IMR-90 (cell line): ENCODE measurements at regions not wholly inside any gene's neighbourhood (a gene's known extent, or its start where the extent isn't known, plus 50 kb on each side); places are given as distances from the start of the nearest gene placed in this dataset.

Experiments
- BHLHE40 ChIP-seq: fragments of 150-350 bp; IDR thresholded peaks from 2 replicates; pipeline ENCODE4 v1.6.1; 2016; ENCODE audit warnings: mild to moderate bottlenecking, low read depth, low read length
- CEBPB ChIP-seq: IDR thresholded peaks from 2 replicates; pipeline ENCODE4 v1.6.1; 2012; ENCODE audit warnings: low read depth, low read length, improper control_type of control experiment
- CHD1 ChIP-seq: IDR thresholded peaks from 2 replicates; pipeline ENCODE4 v1.6.1; 2012; ENCODE audit warnings: low read depth, low read length, improper control_type of control experiment
- CTCF ChIP-seq: conservative IDR thresholded peaks from 2 replicates; pipeline ENCODE4 v1.5.1; 2012; ENCODE audit warnings: mild to moderate bottlenecking, low read depth, low read length, improper control_type of control experiment
- ELK1 ChIP-seq: fragments of 150-350 bp; IDR thresholded peaks from 2 replicates; pipeline ENCODE4 v1.6.1; 2016; ENCODE audit warnings: low read depth, mild to moderate bottlenecking, low read length, moderate library complexity, borderline replicate concordance
- MAFK ChIP-seq: IDR thresholded peaks from 2 replicates; pipeline ENCODE4 v1.6.1; 2012; ENCODE audit warnings: low read depth, low read length, improper control_type of control experiment
- MAZ ChIP-seq: IDR thresholded peaks from 2 replicates; pipeline ENCODE4 v1.6.1; 2012; ENCODE audit warnings: low read depth, mild to moderate bottlenecking, low read length, improper control_type of control experiment, moderate library complexity, borderline replicate concordance
- POLR2A ChIP-seq: IDR thresholded peaks from 2 replicates; pipeline ENCODE4 v1.6.1; 2012; ENCODE audit warnings: mild to moderate bottlenecking, low read depth, low read length
- RAD21 ChIP-seq: IDR thresholded peaks from 2 replicates; pipeline ENCODE4 v1.6.1; 2012; ENCODE audit warnings: low read length, improper control_type of control experiment
- RCOR1 ChIP-seq: IDR thresholded peaks from 2 replicates; pipeline ENCODE4 v1.6.1; 2012; ENCODE audit warnings: mild to moderate bottlenecking, low read length, improper control_type of control experiment; ENCODE audit not compliant: insufficient replicate concordance
- RFX5 ChIP-seq: IDR thresholded peaks from 2 replicates; pipeline ENCODE4 v1.8.0; 2012; ENCODE audit warnings: low read depth, mild to moderate bottlenecking, low read length, moderate library complexity
- SMC3 ChIP-seq: fragments of 150-350 bp; IDR thresholded peaks from 2 replicates; pipeline ENCODE4 v1.6.1; 2016; ENCODE audit warnings: low read depth, mild to moderate bottlenecking, antibody characterized with exemption, low read length, moderate library complexity
- USF2 ChIP-seq: fragments of 150-350 bp; IDR thresholded peaks from 2 replicates; pipeline ENCODE4 v1.6.1; 2017; ENCODE audit warnings: mild to moderate bottlenecking, antibody characterized with exemption, low read length, low read depth

- no peak for TF ChIP-seq RAD21
- no peak for TF ChIP-seq CTCF
- no peak for TF ChIP-seq POLR2A
- no peak for TF ChIP-seq CEBPB
- no peak for TF ChIP-seq USF2
- no peak for TF ChIP-seq MAFK
- TF ChIP-seq ELK1, result no peak
- no peak for TF ChIP-seq CHD1
- TF ChIP-seq RFX5, result no peak
- TF ChIP-seq SMC3, result no peak
- no peak for TF ChIP-seq BHLHE40
- TF ChIP-seq MAZ, result no peak
- TF ChIP-seq RCOR1, result no peak
Observed at GRCh38 chr13:51532736-51533197, 51.5 kb upstream of the WDFY2 start.
